A673 (cell line): ENCODE measurements at regions not wholly inside any gene's neighbourhood (a gene's known extent, or its start where the extent isn't known, plus 50 kb on each side); places are given as distances from the start of the nearest gene placed in this dataset.

Experiments
- CTCF ChIP-seq: fragments of 300-800, 200-600 bp; sonication (generic); conservative IDR thresholded peaks from 2 replicates; pipeline ENCODE4 v1.5.1; 2017; ENCODE audit warnings: low read depth, mild to moderate bottlenecking, antibody characterized with exemption, low read length, moderate library complexity, mixed read lengths
- EZH2 ChIP-seq: fragments of 200-600 bp; sonication (generic); IDR thresholded peaks from 2 replicates; pipeline ENCODE4 v1.6.1; 2017; ENCODE audit warnings: borderline replicate concordance, low read depth, mild to moderate bottlenecking, mixed read lengths, antibody characterized with exemption, low read length; ENCODE audit not compliant: poor library complexity, severe bottlenecking

GRCh38 chr3:84023842-84024241, 934.9 kb upstream of the CADM2 start:
- TF ChIP-seq EZH2 (no peak), CTCF (no peak)
